Stomach (tissue), 4 donors: ENCODE measurements at regions not wholly inside any gene's neighbourhood (a gene's known extent, or its start where the extent isn't known, plus 50 kb on each side); places are given as distances from the start of the nearest gene placed in this dataset.

ENCODE experiments used
- CTCF ChIP-seq, 7 experiments: fragments of 450-650 bp in 4 of 7; fragments of 200-600 bp in 3 of 7; sonication (generic) in 3 of 7; IDR thresholded peaks; one replicate each; pipeline ENCODE4 v1.5.1; 2016 to 2019; ENCODE audit warnings: antibody characterized with exemption in 7 of 7, control low read depth in 2 of 7, mild to moderate bottlenecking in 1 of 7
- EP300 ChIP-seq: sonication (generic); formaldehyde crosslinking; IDR thresholded peaks from one replicate; pipeline ENCODE4 v1.6.1; 2017; ENCODE audit warnings: antibody characterized with exemption
- POLR2A ChIP-seq, 4 donors: fragments of 450-650 bp; IDR thresholded peaks; one replicate each; pipeline ENCODE4 v1.6.1; 2016; ENCODE audit warnings: antibody characterized with exemption in 4 of 4, control low read depth in 2 of 4, mild to moderate bottlenecking in 1 of 4, moderate library complexity in 1 of 4

- TF ChIP-seq EP300 (no peak), CTCF (IDR thresholded peaks at IDR 0.05) (no peak), POLR2A (IDR thresholded peaks at IDR 0.05) (no peak)
Measured at GRCh38 chr1:98044766-98045165, 123.9 kb upstream of the DPYD start.
